Stimulated activated CD8-positive, alpha-beta memory T cell treated with anti-CD3 and anti-CD28 coated beads, Interleukin-12 subunit alpha, Interleukin-12 subunit beta, amount 100 ng/mL, for 1 hour (primary cell): ENCODE measurements at regions not wholly inside any gene's neighbourhood (a gene's known extent, or its start where the extent isn't known, plus 50 kb on each side); places are given as distances from the start of the nearest gene placed in this dataset.

Experiments used
- DNase-seq: peaks from one replicate; pipeline ENCODE4 v3.0.0-alpha.2; 2020; ENCODE audit warnings: low read depth

DNA sequence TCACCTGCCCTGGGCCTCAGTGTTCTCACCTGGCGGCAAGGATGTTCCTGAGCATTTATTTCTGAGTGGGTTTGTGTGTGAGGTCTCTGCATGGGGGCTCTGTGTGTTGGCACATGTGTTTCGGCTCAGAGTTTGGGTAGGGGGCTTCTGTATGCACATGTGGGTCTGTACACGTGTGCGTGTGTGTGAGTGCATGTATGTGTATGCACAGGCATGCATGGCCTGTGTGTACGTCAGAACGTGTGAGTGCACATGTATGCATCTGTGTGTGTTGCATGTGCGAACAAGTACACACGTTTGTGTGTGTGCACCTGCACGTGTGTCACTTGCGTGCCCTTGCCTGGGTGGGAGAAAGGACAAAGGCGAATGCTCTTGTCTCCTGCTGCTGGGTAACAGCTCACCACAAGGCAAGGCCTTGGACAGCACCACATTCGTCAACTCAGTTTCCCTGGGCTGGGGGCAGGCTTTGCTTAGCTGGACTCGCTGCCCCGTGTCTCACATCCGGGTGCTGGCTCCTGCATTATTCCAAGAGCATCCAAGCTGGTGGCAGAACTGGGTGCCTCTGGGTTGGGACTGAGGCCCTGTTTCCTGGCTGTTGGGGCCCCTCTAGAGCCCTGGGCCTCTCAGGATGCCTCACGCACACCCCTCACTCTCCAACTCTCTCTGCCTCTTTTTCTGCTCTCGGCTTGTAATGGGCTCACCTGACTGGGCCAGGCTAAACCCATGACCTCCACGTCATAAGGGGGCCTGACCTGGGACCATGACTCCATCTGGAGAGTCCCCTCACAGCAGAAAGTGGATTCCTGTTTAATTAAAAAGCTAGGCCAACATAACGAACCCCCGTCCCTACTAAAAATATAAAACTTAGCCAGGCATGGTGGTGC is 153.6 kb upstream of the C14orf180 start:
- DNase-seq, result no peak

DNA sequence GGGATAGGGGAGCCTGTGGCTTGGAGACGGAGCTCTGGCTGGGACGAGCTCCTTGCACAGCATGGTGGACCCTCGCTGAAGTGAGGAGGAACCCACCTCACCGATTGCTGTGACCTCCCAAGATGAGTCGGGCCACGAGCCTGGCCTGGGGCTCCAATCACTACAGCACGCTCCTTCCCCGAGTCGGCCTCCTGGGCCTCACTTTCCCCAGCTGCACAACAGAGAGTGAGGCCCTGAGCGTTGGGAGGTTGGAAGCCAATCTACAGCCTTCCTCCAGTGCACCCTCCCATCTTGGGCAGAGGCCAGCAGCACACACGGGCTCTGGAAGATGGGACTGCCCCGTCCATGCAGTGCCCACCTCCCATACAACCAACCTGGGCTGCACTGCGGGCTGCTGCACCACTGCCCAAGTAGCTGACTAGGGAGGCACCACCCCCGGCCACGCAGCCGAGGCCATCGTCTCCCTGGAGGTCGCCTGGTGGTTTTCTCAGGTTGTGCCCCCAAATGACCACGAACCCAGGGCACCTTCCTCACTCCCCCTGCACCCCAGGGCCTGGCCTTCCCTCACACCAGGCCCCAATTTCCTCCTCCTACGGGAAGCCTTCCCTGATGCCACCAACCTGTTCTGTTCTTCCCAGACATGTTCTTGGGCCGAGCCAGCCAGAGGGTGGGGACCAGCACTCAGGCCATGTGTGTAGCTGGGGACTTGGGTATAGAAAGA is 152.3 kb upstream of the C14orf180 start:
- no peak for DNase-seq

DNA sequence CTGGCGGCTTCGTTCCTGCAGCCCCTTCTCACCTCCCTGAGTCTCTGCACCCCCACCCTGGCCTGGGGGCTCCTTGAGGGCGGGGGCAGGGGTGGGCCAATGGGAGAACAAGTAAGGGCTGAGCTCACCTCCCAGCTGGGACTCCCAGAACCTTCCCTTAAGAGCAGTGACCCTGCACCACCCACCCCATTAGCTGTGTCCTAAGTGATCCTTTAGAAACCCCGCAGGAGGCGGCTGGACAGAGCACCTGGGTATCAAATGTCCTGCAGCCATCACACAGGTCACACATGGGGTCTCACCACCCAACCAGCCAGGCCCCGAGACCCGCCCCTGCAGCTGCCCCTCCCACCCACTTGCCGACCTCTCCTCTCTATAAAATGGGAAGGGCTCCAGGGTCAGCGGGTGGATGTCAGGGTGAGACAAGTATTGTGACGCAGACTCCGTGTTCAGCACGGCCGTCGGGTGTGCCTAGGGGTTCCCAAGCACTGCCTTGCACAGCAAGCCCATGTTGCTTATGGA is 151.2 kb upstream of the C14orf180 start:
- DNase-seq, result no peak

DNA sequence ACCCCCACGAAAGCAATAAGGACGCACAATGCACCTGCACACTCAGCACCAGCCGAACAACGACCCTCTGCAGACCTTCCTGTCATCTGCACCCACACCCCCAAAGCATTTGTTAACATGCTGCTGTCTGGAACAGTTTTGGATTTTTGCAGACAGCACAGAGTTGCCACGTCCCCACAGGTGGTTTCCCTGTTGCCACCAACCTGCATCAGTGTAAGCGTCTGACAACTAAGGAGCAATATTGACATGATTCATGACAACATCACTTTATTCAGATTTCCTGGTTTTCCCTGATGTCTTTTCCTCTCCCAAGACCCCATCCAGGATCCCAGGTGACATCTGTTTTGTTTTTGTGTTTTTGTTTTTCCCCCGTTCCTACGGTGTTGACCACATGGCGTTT is 150.7 kb upstream of the C14orf180 start:
- DNase-seq, result no peak

DNA sequence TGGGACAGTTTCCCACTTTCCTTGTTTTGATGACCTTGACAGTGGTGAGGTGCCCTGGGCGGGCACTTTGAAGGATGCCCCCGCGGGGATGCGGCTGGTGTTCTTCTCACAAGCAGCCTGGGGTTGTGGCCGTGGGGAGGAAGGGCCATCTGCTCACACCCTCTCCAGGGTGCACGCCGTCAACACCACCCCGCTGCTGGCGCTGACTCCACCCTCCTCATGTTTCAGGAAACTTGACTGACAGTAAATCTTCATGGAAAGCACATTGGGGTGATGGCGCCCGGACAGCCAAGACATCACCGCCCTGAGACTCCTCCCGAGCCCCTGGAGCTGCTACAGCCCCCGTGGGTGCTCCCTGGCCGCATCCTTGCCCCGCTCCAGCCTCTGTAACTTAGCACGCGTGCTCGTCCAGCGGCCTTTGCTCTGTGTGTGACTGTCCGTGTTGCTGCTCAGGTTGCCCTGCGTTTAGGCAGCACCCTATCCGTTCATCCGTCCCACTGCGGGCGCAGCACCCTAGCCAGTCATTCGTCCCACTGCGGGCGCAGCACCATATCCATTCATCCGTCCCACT is 150.2 kb upstream of the C14orf180 start:
- no peak for DNase-seq

DNA sequence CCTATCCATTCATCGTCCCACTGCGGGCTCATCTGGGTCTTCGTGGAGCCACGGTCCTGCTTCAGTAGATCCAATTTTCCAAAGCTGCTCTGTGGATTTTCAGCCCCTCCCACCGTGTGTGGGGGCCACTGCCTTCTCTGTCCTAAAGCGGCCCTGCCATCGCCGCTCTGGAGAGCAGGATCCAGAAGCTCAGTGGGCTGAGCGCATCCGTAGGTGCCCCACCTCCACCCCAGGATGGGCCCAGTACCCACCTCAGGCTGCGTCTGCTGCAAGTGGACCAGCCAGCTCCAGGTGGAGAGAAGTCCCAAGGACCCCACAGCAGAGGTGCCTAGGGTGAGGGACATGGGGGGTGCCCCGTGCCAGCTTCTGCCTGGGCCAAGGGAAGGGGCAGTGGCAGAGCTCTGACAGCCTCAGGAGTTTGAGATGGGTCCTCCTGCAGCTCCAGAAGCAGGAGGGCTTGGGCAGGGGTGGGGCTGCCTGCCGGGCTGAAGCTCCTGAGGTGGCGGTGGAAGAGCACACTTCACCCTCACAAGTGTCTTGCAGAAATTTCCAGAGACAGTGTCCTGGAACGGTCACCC is 148.1 kb upstream of the C14orf180 start:
- no peak for DNase-seq

DNA sequence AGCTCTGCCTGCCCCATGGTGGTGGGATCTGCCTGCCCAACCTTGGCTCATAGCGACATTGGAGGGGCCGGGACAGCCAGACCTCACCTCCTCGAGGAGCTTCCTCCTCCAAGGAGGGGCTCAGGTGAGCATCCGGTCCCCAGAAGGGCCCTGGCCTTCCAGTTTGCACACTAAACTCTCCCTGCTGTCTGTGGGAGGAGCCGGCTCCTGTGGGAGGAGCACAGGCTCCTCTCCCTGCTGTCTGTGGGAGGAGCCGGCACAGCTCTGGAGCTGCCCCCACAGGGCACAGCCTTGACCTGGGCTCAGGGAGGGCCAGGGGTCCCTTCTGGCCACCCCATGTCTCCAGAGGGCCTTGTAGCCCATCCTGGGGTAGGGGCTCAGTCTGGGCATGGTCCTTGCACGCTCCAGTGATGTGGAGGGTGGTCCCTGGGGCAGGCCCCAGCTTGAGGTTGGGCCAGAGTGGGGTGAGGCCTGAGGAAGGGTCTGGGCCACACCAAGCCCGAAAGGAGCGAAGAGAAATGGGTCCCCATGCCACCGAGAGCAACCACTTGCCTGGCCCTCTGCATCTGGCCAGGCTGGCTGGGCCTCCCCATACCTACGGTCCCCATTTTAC is 147.5 kb upstream of the C14orf180 start:
- DNase-seq, result no peak

DNA sequence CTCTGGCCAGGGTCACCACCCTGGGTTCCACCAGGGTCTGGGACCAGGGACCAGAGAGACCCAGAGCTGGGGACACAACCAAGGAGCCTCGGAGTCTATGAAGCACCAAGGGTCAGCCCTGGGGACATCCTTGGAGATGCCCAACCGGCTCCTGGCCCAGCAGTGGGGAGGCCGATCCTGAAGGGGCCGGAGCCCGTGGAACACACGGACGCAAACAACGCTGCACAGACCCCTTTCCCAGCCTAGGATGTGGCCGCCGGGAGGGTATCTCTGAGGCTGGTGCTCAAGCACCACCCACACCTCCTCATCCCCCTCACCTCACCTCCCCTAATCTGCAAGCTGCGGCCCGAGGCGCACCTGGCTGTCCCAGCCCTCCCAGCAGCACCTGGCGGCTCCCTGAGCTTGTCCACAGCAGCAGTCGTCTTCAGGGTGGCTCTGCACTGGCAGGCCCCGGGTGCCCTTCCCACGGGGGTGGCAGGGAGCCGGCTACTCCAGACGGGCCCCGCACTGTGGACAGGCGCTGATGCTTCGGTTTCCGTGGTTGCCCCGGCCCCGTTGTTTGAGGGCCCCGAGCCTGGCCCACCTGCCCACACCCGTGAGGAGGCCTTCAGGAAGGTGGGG is 146.8 kb upstream of the C14orf180 start:
- no peak for DNase-seq

DNA sequence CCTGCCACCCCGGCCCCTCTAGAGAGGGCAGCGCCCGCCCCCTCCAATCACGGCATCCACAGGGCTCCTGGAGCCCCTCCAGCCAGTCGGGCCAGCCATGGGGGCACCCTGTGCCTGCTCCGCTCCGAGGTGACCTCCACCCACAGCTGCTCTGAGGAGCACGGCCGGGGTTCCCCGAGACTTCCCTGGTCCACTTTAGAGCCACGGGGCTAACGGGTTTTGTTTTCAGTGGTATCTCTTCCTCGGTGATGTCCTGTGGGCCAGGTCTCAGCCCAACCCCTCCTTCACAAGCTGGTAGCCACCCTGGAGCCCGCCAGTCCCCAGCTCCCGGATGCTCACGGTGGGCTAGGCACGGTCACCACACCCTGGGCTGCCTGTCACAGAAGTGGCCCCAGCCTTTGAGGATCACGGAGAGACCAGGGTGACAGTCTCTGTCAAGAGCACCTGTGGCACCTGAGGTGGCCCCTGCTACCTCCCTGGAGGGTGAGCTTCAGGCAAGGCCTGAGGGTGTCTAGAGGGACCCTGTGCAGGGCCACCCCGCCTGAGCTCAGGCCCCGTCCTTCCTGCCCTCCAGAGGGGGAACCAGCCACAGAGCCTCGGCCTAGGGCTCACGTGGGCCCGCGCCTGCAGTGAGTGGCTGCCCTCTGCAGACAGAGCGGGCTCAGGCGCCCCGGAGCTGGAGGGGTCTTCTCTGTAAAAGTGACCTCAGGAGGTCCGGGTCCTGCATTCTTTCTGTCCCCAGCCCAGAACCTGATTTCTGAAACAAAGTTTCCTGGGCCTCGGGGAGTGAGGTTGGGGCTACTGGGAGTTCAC is 146.0 kb upstream of the C14orf180 start:
- DNase-seq, result no peak

DNA sequence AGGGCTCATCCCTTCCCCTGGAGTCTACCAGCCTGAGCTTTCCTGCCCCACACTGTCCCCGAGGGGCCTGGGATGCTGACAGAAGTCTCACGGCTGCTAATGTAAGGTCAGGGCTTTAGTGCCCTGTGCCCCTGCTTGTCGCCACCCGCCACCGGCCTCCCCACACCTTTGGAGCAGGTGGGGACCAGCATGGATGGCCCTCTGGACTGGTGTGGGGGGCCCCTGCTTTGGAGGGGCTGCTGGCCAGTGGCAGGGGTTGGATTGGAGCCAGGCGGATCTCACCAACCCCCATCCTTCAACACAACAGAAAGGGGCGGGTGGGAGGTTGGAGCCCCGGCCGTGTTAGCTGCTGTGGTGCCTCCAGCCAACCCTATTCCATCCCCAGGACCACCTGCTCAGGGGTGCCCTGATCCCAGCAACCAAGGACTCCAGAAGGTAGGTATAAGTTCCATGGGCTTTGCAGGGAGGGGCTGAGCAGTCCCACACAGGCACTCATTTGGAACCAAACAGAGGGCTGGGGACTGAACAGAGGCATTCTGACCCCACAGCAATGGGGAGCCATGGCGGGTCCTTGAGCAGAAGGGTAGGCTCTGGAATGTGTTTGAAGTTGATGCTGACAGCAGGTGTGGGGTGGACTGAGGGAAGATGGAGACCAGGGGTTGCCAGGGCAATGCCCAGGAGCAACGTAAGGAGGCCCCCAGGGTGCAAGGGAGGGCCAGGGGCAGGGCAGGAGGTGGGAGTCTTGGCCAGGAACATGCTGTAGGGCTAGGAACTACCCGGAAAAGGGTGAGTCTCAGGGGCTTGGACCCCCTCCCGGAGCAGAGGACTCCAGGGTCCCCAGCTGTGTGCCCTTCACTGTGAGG is 145.1 kb upstream of the C14orf180 start:
- DNase-seq, result no peak

DNA sequence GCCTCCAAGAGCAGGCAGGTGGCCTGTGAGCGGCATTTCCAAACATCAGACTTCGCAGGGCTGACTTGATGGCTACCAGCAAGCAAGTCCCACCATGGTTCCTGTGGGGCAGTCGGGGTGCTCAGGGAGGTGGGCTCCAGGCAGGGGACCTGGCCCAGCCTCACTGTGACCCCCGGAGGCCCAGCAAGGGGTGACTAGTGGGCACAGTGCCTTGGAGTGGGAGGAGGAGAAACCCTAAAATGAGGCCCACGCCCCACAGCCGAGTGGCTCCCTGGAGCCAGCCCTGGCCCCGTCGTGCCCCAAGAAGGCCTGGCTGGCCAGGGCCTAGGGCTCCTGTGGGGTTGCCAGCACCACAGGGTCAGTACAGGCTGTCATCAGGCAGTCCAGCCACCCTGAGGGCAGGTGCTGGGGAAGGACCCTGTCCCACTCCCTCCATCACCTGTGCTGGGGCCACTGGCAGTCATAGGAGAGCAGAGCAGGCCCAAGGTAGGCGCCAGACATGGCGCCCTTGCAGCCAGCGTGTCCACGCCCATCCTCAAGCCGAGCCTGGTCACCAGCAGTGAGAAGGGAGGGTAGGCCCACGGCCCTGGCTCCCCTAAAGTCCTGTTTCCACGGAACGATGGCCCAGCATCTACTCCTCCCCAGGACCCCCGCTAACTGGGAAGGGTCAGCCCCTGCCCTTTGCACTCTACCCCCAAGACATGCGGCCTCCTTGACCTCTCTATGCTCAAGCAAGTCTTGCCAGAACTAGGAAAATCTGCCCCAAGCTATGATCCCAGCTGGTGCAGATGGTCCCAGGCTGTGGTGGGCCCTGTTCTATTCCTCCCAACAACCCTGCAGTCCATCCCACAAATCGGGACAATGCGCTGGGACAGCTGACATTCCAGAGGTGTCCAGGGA is 144.2 kb upstream of the C14orf180 start:
- no peak for DNase-seq

DNA sequence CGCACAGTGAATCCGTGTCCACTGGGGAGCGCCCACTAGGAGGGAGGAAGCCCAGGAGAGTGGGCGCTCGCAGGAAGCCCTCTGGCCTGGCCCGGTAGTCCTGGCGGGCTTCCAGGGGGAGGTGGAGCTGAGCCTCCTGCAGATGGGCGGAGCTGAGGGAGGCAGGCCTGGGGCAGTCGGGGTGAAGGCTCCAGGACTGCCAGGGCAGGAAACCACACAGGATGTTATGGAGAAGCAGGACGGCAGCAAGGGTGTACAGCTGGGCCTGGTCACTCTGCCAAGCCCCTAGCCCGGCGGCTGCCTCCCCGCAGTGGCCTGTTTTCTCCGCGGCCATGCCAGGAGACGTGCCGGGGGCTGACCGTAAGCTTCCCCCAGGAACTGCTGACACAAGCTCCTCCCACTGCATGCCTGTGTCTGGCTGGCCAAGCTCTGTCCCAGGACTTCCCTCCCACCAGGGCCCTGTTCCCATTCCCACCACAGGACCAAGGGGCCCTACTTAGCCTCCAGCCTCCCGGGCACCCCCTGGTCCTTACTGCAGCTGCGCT is 143.4 kb upstream of the C14orf180 start:
- DNase-seq, result no peak

DNA sequence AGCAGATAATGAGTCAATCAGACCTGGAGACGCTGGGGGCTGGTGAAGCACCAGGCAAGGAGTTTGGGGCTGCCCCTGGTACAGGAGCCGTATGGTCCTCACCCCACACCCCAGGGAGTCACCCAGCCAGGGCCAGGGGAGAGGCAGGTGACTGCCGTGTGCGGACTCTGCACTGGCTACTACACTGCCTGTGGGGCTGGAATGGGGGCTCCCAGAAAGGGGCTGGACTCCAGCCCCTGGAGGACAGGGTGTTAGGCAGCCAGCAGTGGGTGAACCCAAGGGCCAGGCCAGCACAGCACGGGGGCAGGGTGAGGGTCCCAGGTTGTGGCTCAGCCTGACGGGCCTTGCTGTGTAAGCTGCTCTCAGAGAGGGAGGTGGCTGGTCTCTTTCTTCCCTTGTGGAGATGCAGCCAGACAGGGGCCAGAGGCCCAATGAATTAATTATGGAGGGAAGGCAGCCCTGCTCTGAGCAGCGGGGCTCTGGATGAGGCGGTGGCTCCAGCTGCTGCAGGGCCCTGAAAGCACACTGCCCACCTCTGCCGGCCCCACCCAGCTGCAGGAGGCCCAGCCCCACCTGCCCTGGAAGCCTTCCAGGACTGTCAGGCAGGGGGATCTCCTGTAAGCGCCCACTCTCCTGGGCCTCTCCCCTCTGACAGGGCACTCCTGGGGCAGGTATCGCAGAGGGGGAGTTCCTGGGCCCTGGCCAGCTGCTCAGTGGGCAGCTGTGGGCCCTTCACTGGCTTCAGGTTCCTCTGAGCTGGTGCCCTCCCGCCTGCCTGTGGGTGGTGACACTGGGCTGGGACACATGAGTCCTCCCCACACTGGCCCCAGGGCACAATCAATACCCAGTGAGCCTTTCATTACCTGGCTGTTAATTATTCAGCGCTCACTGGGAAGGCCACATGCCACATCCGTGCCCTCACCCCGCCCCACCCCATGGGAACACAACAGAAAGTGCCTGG is 142.5 kb upstream of the C14orf180 start:
- no peak for DNase-seq

DNA sequence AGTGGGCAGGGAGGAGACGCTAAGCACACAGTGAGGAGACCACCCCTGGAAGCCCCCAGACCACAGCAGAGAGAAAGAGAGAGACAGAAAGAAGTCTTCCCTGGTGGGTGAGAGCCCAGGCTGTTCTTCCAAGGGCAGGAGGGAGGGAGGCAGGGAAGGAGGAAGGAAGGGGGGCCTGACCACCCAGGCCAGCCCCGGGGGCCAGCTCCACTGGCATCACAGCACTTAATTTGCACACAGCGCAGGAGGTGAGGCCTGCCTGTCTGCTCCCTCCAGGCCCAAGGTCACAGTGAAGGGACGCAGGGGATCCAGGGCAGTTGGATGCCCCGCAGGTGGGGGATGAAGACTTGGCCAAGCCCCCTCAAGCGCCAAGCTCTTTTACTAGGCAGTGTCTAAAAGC is 141.9 kb upstream of the C14orf180 start:
- no peak for DNase-seq

DNA sequence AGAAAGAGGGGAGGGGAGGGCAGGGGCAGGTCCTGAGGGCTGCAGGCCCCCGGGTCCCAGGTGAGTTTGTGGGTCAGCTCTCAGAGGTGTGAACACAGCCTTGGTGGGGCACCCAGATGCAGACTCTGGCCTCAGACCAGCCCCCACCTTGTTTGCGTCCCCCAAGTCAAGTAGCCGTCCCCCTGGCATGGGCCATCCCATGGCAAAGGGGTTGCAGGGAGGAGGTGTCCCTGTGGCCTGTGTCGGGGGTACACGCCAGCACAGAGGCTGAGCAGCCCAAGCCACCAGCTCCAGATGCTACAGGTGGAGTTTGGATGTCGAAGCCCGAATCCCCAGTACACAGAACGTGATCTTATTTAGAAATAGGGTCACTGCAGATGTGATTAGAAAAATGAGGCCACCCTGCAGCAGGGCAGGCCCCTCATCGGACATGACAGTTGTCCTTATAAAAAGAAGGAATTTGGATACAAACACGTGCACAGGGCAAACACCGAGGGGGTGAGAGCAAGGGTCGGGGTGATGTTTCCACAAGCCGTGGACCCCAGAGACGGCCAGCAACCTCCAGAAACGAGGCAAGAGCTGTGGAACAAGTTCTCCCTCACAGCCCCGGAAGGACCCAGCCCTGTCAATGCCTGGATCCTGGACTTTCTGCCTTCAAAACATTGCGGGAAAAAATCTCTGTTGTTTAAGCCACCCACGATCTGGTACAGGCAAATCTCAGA is 141.2 kb upstream of the C14orf180 start:
- DNase-seq, result no peak

DNA sequence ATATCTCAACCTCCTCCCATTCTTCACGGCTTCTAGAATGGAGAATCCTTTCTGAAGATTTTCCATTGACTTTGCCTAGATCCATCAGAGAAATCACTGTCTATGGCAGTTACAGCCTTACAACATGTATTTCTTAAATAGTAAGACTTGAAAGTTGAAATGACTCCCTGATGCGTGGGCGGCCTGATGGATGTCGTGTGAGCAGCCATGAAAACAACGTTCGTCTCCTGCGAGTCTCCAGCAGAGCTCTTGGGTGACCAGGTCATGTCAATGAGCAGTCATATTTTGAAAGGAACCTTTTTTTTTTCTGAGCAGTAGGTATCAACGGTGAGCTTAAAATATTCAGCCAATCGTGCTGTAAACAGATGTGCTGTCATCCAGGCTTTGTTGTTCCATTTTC is 139.9 kb upstream of the C14orf180 start:
- no peak for DNase-seq
